Astrocyte of the hippocampus (primary cell): ENCODE measurements at regions not wholly inside any gene's neighbourhood (a gene's known extent, or its start where the extent isn't known, plus 50 kb on each side); places are given as distances from the start of the nearest gene placed in this dataset.

Experiments
- DNase-seq: peaks from one replicate; pipeline ENCODE4 v3.0.0; 2011; ENCODE audit warnings: low read depth, low spot score

- no peak for DNase-seq
Measured at GRCh38 chr2:160913323-160913722, 246.9 kb upstream of the TANK start.

GRCh38 chr2:160914217-160914616 lies 246.0 kb upstream of the TANK start:
- DNase-seq = no peak

DNA sequence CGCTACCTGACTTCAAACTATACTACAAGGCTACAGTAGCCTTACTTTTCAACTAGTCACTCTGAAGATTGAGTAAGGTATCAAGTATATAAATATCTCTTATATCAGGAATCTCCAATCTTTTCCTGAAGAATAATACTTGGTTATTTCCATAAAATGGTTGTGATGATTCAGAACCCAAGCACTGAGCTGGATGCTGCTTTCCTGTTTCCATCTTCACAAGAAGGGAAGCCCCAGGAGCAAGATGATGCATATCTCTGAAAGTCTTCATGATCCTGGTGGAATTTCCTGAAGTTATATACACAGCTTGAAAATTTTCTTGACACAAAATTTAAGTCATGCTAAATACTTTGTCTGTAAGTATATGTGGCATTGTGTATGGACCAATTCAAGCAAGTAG lies 243.9 kb upstream of the TANK start:
- DNase-seq = no peak

- peak; percentile 35 for DNase-seq
Measured at GRCh38 chr2:160917850-160918249, 242.4 kb upstream of the TANK start.

DNA sequence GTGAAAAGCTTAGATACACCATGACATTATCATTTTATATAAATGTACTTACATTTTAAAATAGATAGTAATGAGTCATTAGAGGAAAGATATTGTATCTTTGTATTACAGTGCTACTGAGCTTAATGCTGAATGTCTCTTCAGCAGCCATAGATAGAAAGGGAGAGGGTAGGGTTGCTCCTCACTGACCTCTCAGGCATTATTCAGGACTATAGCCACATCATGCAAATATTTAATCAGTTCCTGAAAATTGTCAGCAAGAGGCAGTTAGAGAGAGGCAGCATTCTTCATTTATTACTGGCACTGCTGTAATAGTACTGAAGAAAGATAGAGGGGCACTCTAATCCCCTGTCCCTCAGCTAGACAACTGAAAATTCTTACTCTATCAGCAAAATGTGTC lies 242.0 kb upstream of the TANK start:
- no peak for DNase-seq

DNA sequence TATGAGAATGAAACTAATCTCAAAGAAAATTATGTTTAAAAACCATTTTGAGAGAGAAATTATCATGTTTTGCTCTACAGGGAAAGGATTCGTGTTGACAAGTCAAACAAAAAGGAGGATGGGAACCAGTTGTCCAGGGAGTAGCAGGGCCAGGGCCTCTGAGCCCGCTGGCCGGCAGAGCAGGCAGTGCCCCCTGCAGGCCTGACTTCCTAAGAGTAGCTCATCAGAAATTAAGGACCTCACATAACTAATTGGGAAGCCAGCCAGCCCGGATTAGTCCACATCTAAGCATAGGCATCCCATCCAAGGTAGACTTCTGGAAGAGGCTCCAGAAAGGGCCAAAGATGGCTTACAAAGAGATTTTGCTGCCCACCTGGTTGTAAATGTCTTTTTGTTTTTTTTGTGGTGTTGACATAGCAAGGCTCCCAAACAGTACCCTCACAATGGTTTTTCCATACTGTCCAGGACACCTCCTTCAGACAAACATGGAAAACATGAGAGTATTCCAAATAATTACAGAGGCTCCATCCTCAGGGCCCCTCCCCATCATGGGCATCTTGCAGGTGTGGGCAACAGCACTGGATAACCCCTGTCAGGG lies 241.2 kb upstream of the TANK start:
- peak; percentile 47 for DNase-seq

- DNase-seq = no peak
Measured at GRCh38 chr2:160920061-160920460, 240.2 kb upstream of the TANK start.

- DNase-seq = peak; percentile 57
Measured at GRCh38 chr2:160920791-160921303, 239.4 kb upstream of the TANK start.

- DNase-seq = no peak
Measured at GRCh38 chr2:160921386-160921964, 238.8 kb upstream of the TANK start.

GRCh38 chr2:160924936-160925353 lies 235.3 kb upstream of the TANK start:
- no peak for DNase-seq

DNA sequence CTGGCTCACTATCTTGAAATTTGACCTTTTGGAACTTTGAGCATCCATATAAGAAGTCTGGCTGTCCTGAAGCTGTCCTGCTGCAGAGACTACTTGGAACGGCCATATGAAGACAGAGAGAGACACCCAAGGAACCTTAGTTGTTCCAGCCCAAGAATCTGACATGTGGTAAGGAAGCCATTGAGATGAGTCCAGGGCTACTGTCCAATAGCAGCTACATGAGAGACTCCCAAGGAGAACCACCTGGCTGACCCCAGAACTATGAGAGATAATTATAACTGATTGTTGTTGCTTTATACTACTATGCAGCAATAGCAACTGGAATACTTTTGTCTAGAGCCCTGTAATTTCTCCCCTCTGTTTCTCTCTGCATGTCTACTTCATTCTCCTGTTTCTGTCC lies 234.3 kb upstream of the TANK start:
- no peak for DNase-seq

DNA sequence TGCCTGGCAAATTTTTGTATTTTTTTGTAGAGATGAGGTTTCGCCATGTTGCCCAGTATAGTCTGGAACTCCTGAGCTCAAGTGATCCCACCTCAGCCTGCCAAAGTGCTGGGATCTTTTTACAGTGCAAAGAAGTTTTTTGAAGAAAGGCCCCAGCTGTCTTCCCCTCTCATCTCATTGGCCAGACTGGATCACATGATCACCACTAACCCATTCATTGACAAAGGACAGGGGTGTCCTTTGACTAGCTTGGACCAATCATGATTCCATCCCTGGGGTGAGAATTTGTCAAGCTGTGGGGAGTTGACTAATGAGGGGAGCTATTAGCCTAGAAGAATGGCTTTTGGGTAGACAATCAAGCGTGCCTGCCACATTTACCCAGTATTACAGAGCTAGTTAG lies 232.9 kb upstream of the TANK start:
- no peak for DNase-seq

DNA sequence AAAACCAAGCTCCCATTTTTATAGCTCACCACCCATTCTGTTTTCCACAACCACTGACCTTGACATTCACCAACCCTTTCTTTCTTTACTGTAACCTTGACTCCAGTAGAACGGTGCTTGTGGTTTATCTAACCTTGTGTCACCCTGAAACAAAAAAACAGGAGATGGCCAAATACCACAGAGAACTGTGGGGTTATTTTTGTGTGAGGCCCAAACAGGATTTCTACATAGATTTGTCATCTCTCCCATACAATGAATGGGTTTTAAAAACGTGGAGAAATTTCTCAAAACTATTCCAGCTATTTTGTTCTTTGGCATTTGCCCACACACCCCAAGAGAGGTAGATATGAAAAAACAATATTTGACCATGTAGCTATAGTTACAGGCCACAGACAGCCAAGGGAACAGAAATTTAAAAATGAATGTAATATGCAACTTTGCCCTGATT lies 231.3 kb upstream of the TANK start:
- peak; percentile 81 for DNase-seq

GRCh38 chr2:160931531-160931930 lies 228.7 kb upstream of the TANK start:
- no peak for DNase-seq

DNA sequence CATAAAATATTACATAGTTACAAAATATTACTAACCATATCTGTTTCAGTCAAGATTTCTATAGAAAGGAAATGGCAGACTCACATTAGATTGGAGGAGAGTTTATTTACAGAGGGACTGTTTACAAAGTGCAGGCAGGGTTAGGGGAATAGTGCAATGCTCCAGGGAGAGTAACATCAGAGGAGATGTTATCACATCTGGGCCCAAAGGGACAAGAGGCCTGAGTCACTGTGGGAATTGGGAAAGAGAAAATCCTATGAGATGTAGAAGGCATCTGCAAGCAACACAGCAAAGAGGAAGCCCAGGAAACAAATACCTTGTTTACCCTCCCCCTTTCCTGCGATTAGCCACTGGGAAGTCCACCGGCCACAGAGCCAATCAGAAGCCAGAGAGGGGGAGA lies 227.3 kb upstream of the TANK start:
- DNase-seq = no peak

GRCh38 chr2:160934263-160934662 lies 226.0 kb upstream of the TANK start:
- no peak for DNase-seq

DNA sequence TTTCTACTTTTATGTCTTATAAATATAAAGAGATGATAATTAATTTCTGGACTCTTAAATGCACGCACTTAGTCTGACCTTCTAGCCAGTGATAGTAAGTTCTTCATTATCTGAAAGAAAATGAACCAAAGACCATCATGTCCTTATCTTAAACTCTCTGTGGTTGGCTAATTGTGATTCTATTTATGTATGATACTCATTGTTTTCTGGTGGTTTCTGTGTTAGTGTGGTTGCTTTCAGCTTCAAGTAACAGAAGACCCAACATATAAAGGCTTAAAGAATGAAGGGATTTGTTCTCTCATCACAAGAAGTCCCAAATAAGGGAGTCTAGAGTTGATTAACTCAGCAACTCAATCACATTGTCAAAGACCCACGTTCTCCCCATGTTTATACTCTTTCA lies 225.2 kb upstream of the TANK start:
- no peak for DNase-seq

- DNase-seq = no peak
Measured at GRCh38 chr2:160936044-160936806, 224.0 kb upstream of the TANK start.

DNA sequence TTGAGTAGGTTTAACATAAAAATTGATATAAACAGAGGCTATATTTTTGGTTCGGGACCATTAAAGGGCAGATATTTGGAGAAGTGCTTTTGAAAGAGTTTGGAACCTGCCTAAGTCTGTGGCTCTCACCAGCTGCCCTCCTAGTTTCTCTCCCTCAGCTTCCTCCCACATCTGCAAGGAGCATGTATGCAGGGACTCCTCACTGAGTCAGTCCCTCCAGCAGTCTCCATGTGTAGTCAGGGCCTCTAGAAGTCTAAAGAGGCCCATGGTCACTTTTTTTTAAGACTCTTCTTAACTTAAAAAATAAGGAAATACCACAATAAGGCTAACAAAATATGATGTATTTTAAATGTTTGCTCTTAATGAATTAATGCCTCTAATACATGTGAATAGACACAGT lies 220.0 kb upstream of the TANK start:
- no peak for DNase-seq

- DNase-seq = peak; percentile 21
Measured at GRCh38 chr2:160940699-160941098, 219.5 kb upstream of the TANK start.

- no peak for DNase-seq
Measured at GRCh38 chr2:160941290-160941846, 218.9 kb upstream of the TANK start.

GRCh38 chr2:160942476-160943142 lies 217.6 kb upstream of the TANK start:
- DNase-seq = no peak
